GM19463 (cell line): ENCODE measurements at regions not wholly inside any gene's neighbourhood (a gene's known extent, or its start where the extent isn't known, plus 50 kb on each side); places are given as distances from the start of the nearest gene placed in this dataset.

ENCODE experiments used
- ATAC-seq: cut with Tn5 transposase; IDR thresholded peaks from one replicate; pipeline ENCODE4 v1.9.1; 2021; ENCODE audit warnings: mild to moderate bottlenecking, moderate library complexity; ENCODE audit not compliant: unreplicated experiment

- ATAC-seq = no peak
These were observed 67.2 kb upstream of the SNX9 start for GRCh38 chr6:157755746-157756411.

GRCh38 chr6:157756708-157757429, 66.2 kb upstream of the SNX9 start:
- ATAC-seq = no peak

DNA sequence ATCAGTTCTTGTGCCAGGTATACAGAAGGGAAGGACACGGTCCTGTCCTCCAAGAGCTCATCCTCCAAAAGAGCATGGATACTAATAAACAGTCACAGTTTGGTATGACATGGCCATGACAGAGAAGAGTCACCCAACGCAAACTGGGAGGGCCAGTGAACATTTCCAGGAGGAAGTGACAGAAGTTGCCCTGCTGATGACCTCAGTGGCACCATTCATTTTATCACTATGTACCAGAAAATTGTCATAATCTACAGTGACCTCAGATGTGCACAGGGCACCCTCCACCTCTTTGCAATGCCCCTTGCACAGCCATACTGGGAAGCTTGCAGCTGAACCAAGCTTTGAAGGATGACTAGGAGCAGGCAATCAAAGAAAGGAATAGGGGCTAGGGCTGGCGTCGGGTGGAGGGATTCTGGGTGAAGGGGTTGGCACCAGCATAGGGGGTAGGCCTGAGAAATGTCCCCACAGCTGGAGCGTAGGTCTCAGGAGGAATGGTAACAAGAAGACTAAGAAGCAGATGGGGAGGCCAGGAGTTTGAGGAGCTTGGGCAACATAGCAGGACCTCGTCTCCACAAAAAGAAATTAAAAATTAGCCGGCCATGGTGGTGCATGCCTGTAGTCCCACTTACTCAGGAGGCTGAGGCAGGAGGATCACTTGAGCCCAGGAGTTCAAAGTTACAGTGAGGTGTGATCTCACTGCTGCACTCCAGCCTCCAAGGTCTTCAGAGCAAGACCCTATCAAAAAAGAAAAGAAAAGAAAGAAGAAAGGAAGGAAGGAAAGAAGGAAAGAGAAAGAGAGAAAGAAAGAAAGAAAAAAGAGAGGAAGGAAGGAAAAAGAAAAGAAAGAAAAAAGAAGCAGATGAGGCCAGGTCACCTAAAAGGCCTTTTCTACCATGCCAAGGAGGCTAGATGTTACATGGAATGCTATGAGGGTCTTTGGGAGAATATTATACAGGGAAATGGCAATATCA, 65.3 kb upstream of the SNX9 start:
- no peak for ATAC-seq

GRCh38 chr6:157758516-157759023, 64.5 kb upstream of the SNX9 start:
- no peak for ATAC-seq

DNA sequence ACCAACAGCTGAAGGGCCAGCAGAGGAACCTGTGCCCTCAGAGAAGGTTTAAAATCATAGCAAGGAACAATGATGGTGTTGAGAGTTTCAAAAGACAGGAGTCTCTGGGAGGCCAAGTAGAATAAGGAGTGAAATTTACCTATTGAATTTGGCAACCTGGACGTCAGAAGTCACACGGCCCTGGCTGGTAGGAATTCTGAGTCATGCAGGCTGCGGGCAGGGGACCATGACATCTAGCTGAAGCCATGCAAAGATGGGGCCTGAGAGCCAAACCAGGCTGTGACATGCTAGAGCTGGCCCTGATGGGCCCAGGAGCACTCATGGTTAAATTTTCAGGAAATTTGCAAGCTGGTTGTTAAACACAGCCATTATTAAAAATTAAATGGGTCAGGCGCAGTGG, 64.0 kb upstream of the SNX9 start:
- no peak for ATAC-seq

GRCh38 chr6:157760137-157760536, 62.9 kb upstream of the SNX9 start:
- ATAC-seq = no peak

DNA sequence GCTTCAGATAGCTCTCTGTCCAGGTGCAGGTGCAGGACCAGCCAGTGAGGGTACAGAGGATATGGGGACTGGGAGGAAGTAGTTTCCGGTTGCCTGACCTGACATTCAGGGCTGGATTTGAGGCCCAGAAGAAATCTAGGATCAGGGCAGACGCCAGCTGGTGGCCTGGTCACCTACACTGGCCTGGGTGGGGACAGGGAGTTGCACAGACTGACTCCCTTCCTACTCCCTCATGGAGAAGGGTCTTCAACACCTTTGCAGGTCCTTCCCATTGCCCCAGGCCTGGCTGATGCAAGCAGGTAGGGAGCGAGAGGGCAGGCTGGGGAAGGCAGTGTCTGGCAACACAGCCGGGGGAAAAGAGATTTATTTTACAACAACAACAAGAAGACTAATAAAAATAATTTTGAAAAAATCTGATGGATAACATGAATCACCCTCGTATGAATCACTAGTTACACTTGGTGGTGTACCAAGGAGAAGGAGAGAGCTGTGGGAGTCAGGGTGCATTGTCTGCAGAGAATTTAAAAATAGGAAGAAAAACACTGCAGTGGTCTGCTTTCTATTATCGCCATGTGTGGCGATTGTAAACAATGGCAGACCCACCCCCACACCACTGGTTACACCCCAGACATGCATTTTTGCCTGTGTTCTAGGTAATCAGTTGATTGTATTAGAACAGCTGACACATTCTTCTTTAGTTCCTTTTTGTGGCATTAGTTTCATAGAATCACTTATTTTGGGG, 62.3 kb upstream of the SNX9 start:
- peak; percentile 13 for ATAC-seq

GRCh38 chr6:157761331-157761921, 61.6 kb upstream of the SNX9 start:
- peak; percentile 37 for ATAC-seq

GRCh38 chr6:157761926-157762325, 61.1 kb upstream of the SNX9 start:
- ATAC-seq = no peak

GRCh38 chr6:157762636-157763035, 60.4 kb upstream of the SNX9 start:
- no peak for ATAC-seq

GRCh38 chr6:157763129-157763903, 59.7 kb upstream of the SNX9 start:
- ATAC-seq = no peak

GRCh38 chr6:157763904-157764177, 59.2 kb upstream of the SNX9 start:
- no peak for ATAC-seq

DNA sequence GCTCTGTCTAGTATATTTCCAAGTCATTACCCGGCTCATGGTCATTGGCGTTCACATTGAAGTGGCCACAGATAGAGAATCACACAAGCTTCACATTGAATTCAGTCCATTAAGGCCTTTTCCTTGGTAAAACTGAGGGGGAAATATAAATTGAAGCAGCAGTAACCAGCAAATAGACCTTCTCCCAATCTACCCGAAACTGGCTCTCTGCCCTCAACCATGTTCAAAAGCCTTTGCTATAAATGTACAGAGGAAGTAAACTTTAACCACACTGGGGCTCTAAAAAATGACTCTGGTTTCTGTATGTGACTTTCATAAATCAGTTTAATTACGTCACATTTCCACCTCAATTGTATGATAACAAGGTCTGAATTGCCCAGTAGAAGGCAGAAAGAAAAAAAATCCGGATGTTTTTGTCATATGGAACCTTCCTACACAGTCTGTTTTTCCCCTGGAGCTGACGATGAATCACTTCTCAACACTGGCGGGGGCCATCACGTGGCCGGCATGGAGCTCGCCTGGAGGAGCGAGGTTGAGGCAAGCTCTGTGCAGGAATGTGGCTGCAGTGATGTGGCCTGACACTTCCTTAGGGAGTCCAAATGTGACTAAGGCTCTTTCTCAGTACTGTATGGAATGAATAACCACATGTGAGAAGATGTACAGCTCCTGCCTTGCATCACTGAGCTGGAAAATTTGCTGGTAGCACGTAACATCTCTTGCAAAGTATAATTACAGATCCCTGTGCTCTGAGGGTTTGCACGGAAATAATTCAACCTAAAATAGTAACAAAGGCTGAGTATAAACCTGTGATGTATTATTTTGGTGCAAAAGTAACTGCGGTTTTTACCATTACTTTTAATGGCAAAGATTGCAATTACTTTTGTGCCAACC, 58.6 kb upstream of the SNX9 start:
- ATAC-seq = peak; percentile 46

DNA sequence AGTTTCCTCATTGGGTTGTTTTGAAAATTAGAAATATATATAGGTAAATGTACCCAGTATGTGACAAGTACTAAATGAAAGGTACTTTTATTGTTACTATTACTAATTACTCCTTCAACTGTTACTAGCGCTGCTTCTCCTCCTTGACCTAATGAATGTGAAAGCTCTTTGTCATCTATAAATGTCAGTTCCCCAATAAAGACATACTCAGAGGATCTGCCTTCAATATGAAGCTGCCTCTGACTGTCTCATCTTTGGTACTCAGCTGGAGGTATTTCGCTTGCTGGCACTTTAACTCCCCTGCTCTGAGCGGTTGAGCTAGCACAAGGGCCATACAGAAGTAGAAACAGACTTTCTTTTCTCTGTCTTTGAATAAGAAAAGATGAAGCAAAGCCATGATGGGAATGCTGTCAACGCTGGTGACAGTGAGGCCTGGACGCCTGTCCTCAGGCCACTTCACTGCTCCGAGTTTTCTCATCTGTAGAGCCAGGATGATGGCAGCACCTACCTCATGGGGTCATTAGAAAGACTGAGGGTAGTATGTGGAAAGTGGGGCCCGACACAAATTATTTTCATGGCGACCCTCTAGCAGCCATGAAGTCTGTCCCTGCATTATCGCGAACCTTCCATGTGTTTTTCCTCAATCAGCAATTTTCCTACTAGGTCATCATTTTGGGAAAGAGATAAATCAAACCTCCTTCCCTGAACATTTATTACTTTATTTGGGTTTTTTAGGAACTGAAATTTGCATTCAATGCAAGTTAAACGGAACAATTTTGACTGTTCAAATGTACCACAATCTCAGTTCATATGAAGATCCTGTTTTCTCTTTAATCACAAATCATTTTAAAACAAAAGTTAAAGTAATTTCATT, 55.9 kb upstream of the SNX9 start:
- no peak for ATAC-seq

DNA sequence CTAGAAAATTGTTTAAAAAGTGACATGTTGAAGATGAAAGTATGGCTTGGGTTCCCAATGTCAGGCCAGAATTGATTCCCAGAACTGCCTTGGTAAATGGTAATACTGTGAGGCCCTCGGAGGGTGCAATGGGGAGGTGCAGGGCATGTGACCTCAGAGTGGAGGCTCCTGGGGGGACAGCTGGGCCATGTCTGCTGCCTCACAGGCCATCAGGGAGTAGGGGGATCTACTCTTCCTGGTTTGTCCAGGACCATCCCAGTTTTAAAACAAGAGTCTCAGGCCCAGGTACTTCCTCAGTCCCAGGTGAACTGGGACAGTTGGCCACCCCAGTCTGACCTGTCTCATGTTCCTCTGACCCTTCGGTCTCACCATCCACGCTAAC, 55.3 kb upstream of the SNX9 start:
- no peak for ATAC-seq

DNA sequence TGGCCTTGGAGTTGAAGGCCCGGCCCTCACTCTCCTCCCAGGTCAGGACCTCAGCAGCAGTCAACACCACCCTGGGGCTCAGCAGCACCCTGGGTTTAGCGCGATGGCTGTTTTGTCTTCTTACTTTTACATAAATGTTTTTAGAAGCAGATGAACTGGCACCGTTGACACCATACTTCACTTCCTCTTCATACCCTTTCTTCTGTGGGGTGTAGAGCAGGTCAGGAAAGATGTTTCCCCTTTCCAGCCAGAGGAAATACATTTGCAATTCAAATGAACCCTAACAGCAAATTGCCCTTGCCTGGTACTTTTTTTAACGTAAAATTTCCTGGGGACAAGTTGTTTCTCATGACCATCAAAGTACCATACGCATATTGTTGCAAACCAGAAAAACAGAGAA, 54.7 kb upstream of the SNX9 start:
- peak; percentile 21 for ATAC-seq

GRCh38 chr6:157768863-157769551, 54.0 kb upstream of the SNX9 start:
- ATAC-seq = no peak
